Neutrophil (primary cell): ENCODE measurements at regions not wholly inside any gene's neighbourhood (a gene's known extent, or its start where the extent isn't known, plus 50 kb on each side); places are given as distances from the start of the nearest gene placed in this dataset.

ENCODE experiments used
- H3K27ac ChIP-seq: fragments of 200-600 bp; sonication (generic); 2 replicates; pipeline ENCODE4 v1.5.1; 2016; ENCODE audit warnings: mild to moderate bottlenecking, moderate library complexity
- H3K27me3 ChIP-seq: fragments of 200-600 bp; sonication (generic); 2 replicates; pipeline ENCODE4 v1.6.0; 2016; ENCODE audit warnings: mild to moderate bottlenecking
- H3K36me3 ChIP-seq: fragments of 200-600 bp; sonication (generic); 2 replicates; pipeline ENCODE4 v1.5.1; 2017
- H3K4me1 ChIP-seq, 2 experiments: fragments of 200-600 bp in 1 of 2; sonication (generic) in 1 of 2; 1 replicate in 1 of 2; 2 replicates in 1 of 2; pipeline versions ENCODE4 v1.5.1 to v1.6.1; 2013 to 2016; ENCODE audit warnings: low read depth in 1 of 2, low read length in 1 of 2, mild to moderate bottlenecking in 1 of 2, moderate library complexity in 1 of 2; ENCODE audit not compliant: control insufficient read depth in 1 of 2, insufficient read depth in 1 of 2
- H3K4me3 ChIP-seq, 2 experiments: fragments of 200-600 bp in 1 of 2; sonication (generic) in 1 of 2; 1 replicate in 1 of 2; 2 replicates in 1 of 2; pipeline ENCODE4 v1.5.1; 2013 to 2016; ENCODE audit warnings: low read depth in 1 of 2, low read length in 1 of 2, mild to moderate bottlenecking in 1 of 2, moderate library complexity in 1 of 2
- H3K9me3 ChIP-seq: fragments of 200-600 bp; sonication (generic); 2 replicates; pipeline ENCODE4 v1.5.1; 2016
- CTCF ChIP-seq: fragments of 200-600 bp; sonication (generic); IDR thresholded peaks from 2 replicates; pipeline ENCODE4 v1.5.1; 2016; ENCODE audit warnings: antibody characterized with exemption

- TF ChIP-seq CTCF = no peak
- Histone ChIP-seq H3K36me3 (no peaks in the 10 kb centered on the region), H3K9me3 (no peaks in the 10 kb centered on the region), H3K27ac (no peak overlapping the region), H3K4me3 (no peak overlapping the region), H3K27me3 (no peaks in the 10 kb centered on the region), H3K4me1 (no peaks in the 10 kb centered on the region)
These were observed 1950.2 kb upstream of the LRRTM1 start for GRCh38 chr2:82254728-82255127.

- H3K36me3 ChIP-seq = no peaks in the 10 kb centered on the region
- H3K27me3 ChIP-seq = no peaks in the 10 kb centered on the region
- H3K9me3 ChIP-seq = no peaks in the 10 kb centered on the region
- H3K4me1 ChIP-seq = no peaks in the 10 kb centered on the region
- no peak for TF ChIP-seq CTCF
- no peak overlapping the region for H3K27ac ChIP-seq
- H3K4me3 ChIP-seq = no peak overlapping the region
These were observed 1941.7 kb upstream of the LRRTM1 start for GRCh38 chr2:82246220-82246775.

- Histone ChIP-seq H3K4me3 (no peak overlapping the region), H3K4me1 (no peaks in the 10 kb centered on the region), H3K9me3 (no peaks in the 10 kb centered on the region), H3K27ac (no peak overlapping the region), H3K27me3 (no peaks in the 10 kb centered on the region), H3K36me3 (no peaks in the 10 kb centered on the region)
- no peak for TF ChIP-seq CTCF
These were observed 1934.6 kb upstream of the LRRTM1 start for GRCh38 chr2:82239176-82239575.

GRCh38 chr2:82237994-82238662, 1933.6 kb upstream of the LRRTM1 start:
- TF ChIP-seq CTCF = no peak

GRCh38 chr2:82234283-82234874, 1929.8 kb upstream of the LRRTM1 start:
- H3K27ac ChIP-seq = no peak overlapping the region
- H3K27me3 ChIP-seq = no peaks in the 10 kb centered on the region
- H3K9me3 ChIP-seq = no peaks in the 10 kb centered on the region
- H3K4me3 ChIP-seq = no peak overlapping the region
- no peak for TF ChIP-seq CTCF
- no peaks in the 10 kb centered on the region for H3K36me3 ChIP-seq
- no peaks in the 10 kb centered on the region for H3K4me1 ChIP-seq

More at GRCh38 chr2:82237994-82238662, 1933.6 kb upstream of the LRRTM1 start:
- H3K4me3 ChIP-seq = no peak overlapping the region
- H3K27ac ChIP-seq = no peak overlapping the region
- no peaks in the 10 kb centered on the region for H3K36me3 ChIP-seq
- no peaks in the 10 kb centered on the region for H3K4me1 ChIP-seq
- no peaks in the 10 kb centered on the region for H3K27me3 ChIP-seq
- H3K9me3 ChIP-seq = no peaks in the 10 kb centered on the region
